ENCODE measurements at regions not wholly inside any gene's neighbourhood (a gene's known extent, or its start where the extent isn't known, plus 50 kb on each side); places are given as distances from the start of the nearest gene placed in this dataset.

GRCh38 chr1:218896202-218896601, 277.5 kb upstream of the LYPLAL1 start:
- no peaks in the 10 kb centered on the region for H3K4me1 ChIP-seq
- 82 to 84% methylated on average over 5 of the region's 5 CpGs for WGBS, 2 donors
- DNase-seq (no peak), ATAC-seq (no peak), FAIRE-seq (no peak)
- no peak overlapping the region for H3K4me3 ChIP-seq
- H3K27me3 ChIP-seq, result no peaks in the 10 kb centered on the region
- H3K9me3 ChIP-seq, result no peaks in the 10 kb centered on the region
- no peak overlapping the region for H3K27ac ChIP-seq
- intact Hi-C loops (cut with DNase I), result no loop called here
- no peaks in the 10 kb centered on the region for H3K36me3 ChIP-seq
- TF ChIP-seq CTCF (IDR thresholded peaks at IDR 0.05), result no peak

GRCh38 chr1:218898921-218899320, 274.8 kb upstream of the LYPLAL1 start:
- no peak for FAIRE-seq
- Histone ChIP-seq H3K4me3 (no peak overlapping the region), H3K4me1 (no peaks in the 10 kb centered on the region), H3K9me3 (no peaks in the 10 kb centered on the region), H3K27me3 (no peaks in the 10 kb centered on the region), H3K27ac (no peak overlapping the region), H3K36me3 (no peaks in the 10 kb centered on the region)
- no peak for DNase-seq
- intact Hi-C loops (cut with DNase I), result no loop called here
- no peak for TF ChIP-seq CTCF (IDR thresholded peaks at IDR 0.05)
- no peak for ATAC-seq
- WGBS, 2 donors, result 24 to 32% methylated on average over 2 of the region's 2 CpGs

GRCh38 chr1:218900615-218901014, 273.1 kb upstream of the LYPLAL1 start:
- Histone ChIP-seq H3K4me1 (no peaks in the 10 kb centered on the region), H3K27me3 (no peaks in the 10 kb centered on the region), H3K9me3 (no peaks in the 10 kb centered on the region), H3K36me3 (no peaks in the 10 kb centered on the region), H3K27ac (no peak overlapping the region), H3K4me3 (no peak overlapping the region)
- WGBS, 2 donors, result 75 to 88% methylated on average over 3 of the region's 3 CpGs
- ATAC-seq (no peak), FAIRE-seq (no peak), DNase-seq (no peak)
- no peak for TF ChIP-seq CTCF (IDR thresholded peaks at IDR 0.05)
- intact Hi-C loops (cut with DNase I), result no loop called here

GRCh38 chr1:218904416-218904815, 269.3 kb upstream of the LYPLAL1 start:
- intact Hi-C loops (cut with DNase I), result no loop called here
- H3K36me3 ChIP-seq, result no peaks in the 10 kb centered on the region
- no peaks in the 10 kb centered on the region for H3K27me3 ChIP-seq
- FAIRE-seq, result no peak
- WGBS, 2 donors, result 28 to 41% methylated on average over 1 of the region's 1 CpG
- H3K9me3 ChIP-seq, result no peaks in the 10 kb centered on the region
- ATAC-seq, result no peak
- no peak for DNase-seq
- no peak for TF ChIP-seq CTCF (IDR thresholded peaks at IDR 0.05)
- H3K27ac ChIP-seq, result no peak overlapping the region
- H3K4me3 ChIP-seq, result no peak overlapping the region
- no peaks in the 10 kb centered on the region for H3K4me1 ChIP-seq

GRCh38 chr1:218916720-218917119, 257.0 kb upstream of the LYPLAL1 start:
- DNase-seq (no peak), ATAC-seq (no peak), FAIRE-seq (no peak)
- no peak overlapping the region for H3K4me3 ChIP-seq
- H3K9me3 ChIP-seq, result no peaks in the 10 kb centered on the region
- no peaks in the 10 kb centered on the region for H3K36me3 ChIP-seq
- WGBS, 2 donors, result 78 to 91% methylated on average over 2 of the region's 2 CpGs
- H3K27me3 ChIP-seq, result no peaks in the 10 kb centered on the region
- H3K27ac ChIP-seq, result no peak overlapping the region
- H3K4me1 ChIP-seq, result no peaks in the 10 kb centered on the region
- intact Hi-C loops (cut with DNase I), result no loop called here
- TF ChIP-seq CTCF (IDR thresholded peaks at IDR 0.05), result no peak

Measured in pancreas (tissue), 10 donors.